PC-3 (cell line): ENCODE measurements at regions not wholly inside any gene's neighbourhood (a gene's known extent, or its start where the extent isn't known, plus 50 kb on each side); places are given as distances from the start of the nearest gene placed in this dataset.

ENCODE experiments used
- ATAC-seq: fragments of 200-7000 bp; cut with Tn5 transposase; 2 replicates; pipeline ENCODE4 v1.9.1; 2020; ENCODE audit warnings: mild to moderate bottlenecking, moderate library complexity
- BruUV-seq: library from RNA; stranded (reverse); fragments of 400-500 nt; replicated peaks from 2 replicates; lab custom pipeline; 2021; lab: Mats Ljungman, UMichigan
- CTCF ChIA-PET: fragments of 300-600 bp; sonication (Branson Sonifier 250); formaldehyde crosslinking; loops from one replicate; lab custom pipeline; 2022; ENCODE audit warnings: antibody characterized with exemption; lab: Charles Lee
- POLR2A ChIA-PET: fragments of 300-600 bp; sonication (Branson Sonifier 250); formaldehyde crosslinking; loops from one replicate; lab custom pipeline; 2022; ENCODE audit warnings: antibody characterized with exemption; ENCODE audit not compliant: unreplicated experiment; lab: Charles Lee
- DNase-seq: peaks from one replicate; pipeline ENCODE4 v3.0.0-alpha.2; 2015
- H2AFZ ChIP-seq: fragments of 300-600 bp; sonication (generic); 2 replicates; pipeline ENCODE4 v1.6.0; 2016; ENCODE audit warnings: antibody characterized with exemption, low read length
- H3F3A ChIP-seq: fragments of 300-600 bp; sonication (generic); one replicate; pipeline ENCODE4 v1.6.0; 2017; ENCODE audit warnings: antibody characterized with exemption, low read length, control low read depth, mild to moderate bottlenecking; ENCODE audit not compliant: unreplicated experiment
- H3K27ac ChIP-seq: fragments of 300-600 bp; sonication (generic); 2 replicates; pipeline ENCODE4 v1.5.1; 2016; ENCODE audit warnings: mild to moderate bottlenecking, low read length
- H3K27me3 ChIP-seq: fragments of 300-600 bp; sonication (generic); 2 replicates; pipeline ENCODE4 v1.6.1; 2016; ENCODE audit warnings: low read length, mixed read lengths
- H3K36me3 ChIP-seq: fragments of 300-600 bp; sonication (generic); 2 replicates; pipeline ENCODE4 v1.6.1; 2016; ENCODE audit warnings: low read depth, mixed run types, low read length, mixed read lengths
- H3K4me1 ChIP-seq: fragments of 300-600 bp; sonication (generic); 2 replicates; pipeline ENCODE4 v1.5.1; 2016; ENCODE audit warnings: low read length; ENCODE audit not compliant: insufficient read depth
- H3K4me2 ChIP-seq: fragments of 300-600 bp; sonication (generic); 2 replicates; pipeline ENCODE4 v1.6.0; 2016; ENCODE audit warnings: low read length
- H3K4me3 ChIP-seq: fragments of 300-600 bp; sonication (generic); 2 replicates; pipeline ENCODE4 v1.5.1; 2016; ENCODE audit warnings: mild to moderate bottlenecking, low read length, mixed read lengths
- H3K79me2 ChIP-seq: fragments of 300-600 bp; sonication (generic); 2 replicates; pipeline ENCODE4 v1.6.1; 2017; ENCODE audit warnings: low read length, mixed read lengths
- H3K9ac ChIP-seq: fragments of 300-600 bp; sonication (generic); 2 replicates; pipeline ENCODE4 v1.6.0; 2016; ENCODE audit warnings: mild to moderate bottlenecking, low read length
- H3K9me2 ChIP-seq: fragments of 300-600 bp; sonication (generic); replicated peaks from 2 replicates; pipeline ENCODE4 v1.6.1; 2016; ENCODE audit warnings: mixed run types, low read length, mixed read lengths
- H3K9me3 ChIP-seq: fragments of 300-600 bp; sonication (generic); 2 replicates; pipeline ENCODE4 v1.6.1; 2016; ENCODE audit warnings: low read length, mixed read lengths
- H4K20me1 ChIP-seq: fragments of 300-600 bp; sonication (generic); 2 replicates; pipeline ENCODE4 v1.6.1; 2016; ENCODE audit warnings: low read length, mixed read lengths
- EZH2 ChIP-seq: fragments of 300-600 bp; sonication (generic); IDR thresholded peaks from one replicate; pipeline ENCODE4 v1.6.1; 2017; ENCODE audit warnings: antibody characterized with exemption, mild to moderate bottlenecking, low read length; ENCODE audit not compliant: unreplicated experiment
- EZH2phosphoT487 ChIP-seq: fragments of 300-600 bp; sonication (generic); IDR thresholded peaks from 2 replicates; pipeline ENCODE4 v1.6.1; 2018; ENCODE audit warnings: mild to moderate bottlenecking, antibody characterized with exemption, low read length, borderline replicate concordance
- intact Hi-C: fragments of 100-400 bp; cut with micrococcal nuclease; formaldehyde crosslinking; loops from 2 replicates; pipeline ENCODE4 v1.9.0; 2023
- TF ChIP-seq, protein P1 (sequence below): fragments of 300-600 bp; sonication (generic); conservative IDR thresholded peaks from 2 replicates; pipeline ENCODE4 v1.5.1; 2017; ENCODE audit warnings: antibody characterized with exemption, low read depth, mild to moderate bottlenecking, low read length

DNA sequence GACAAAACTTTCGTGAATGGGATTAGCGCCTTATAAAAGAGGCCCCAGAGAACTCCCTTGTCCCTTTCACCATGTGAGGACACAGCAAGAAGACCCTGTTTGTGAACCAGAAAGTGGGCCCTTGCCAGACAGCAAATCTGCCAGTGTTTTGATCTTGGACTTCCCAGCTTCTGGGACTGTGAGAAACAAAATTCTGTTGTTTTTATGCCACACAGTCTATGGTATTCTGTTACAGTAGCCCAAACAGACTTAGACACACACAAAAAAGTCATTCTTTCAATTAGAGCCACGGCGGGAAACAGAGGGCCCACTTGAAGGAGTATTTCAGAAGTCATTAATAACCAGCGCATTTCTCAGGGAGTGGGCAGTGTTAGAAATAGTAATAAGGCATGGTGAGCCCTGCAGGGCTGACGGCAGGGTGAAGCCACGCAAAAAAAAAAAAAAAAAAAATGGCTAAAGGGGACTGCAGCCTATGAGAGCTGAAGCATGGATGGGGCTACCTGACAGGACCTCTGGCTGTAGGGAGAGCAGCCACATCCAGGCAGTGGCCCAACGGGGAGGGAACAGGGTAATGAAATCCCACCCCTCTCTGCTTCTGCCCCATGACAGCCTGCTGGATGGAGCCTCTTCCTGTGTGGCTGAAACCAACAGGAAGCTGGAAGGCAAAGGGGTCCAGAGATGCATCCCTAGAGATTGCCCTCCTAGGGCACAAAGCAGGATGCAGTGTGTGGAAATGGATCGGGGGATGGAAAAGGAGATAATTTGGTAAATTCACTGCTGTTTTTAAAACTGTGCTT, 189.3 kb downstream of the KCNS3 start:
- Histone ChIP-seq H3K9me2 (no peaks in the 10 kb centered on the region), H3K9me3 (no peaks in the 10 kb centered on the region), H3K27ac (no peak overlapping the region), H3K79me2 (no peaks in the 10 kb centered on the region), H3K4me2 (no peak overlapping the region), H3F3A (no peaks in the 10 kb centered on the region), H4K20me1 (no peaks in the 10 kb centered on the region), H3K27me3 (0 out of 2 replicates have a peak, but pooled peaks cover 9% of the 10 kb centered on the region), H3K36me3 (no peaks in the 10 kb centered on the region), H2AFZ (no peak overlapping the region), H3K4me1 (no peaks in the 10 kb centered on the region), H3K4me3 (no peak overlapping the region), H3K9ac (no peak overlapping the region)
- ChIA-PET POLR2A (no interaction called here), CTCF (no interaction called here)
- BruUV-seq = no TSS peak
- ATAC-seq (no peak), DNase-seq (no peak)
- intact Hi-C loops = no loop called here
- TF ChIP-seq EZH2phosphoT487 = no peak
- TF ChIP-seq, protein P1, sequence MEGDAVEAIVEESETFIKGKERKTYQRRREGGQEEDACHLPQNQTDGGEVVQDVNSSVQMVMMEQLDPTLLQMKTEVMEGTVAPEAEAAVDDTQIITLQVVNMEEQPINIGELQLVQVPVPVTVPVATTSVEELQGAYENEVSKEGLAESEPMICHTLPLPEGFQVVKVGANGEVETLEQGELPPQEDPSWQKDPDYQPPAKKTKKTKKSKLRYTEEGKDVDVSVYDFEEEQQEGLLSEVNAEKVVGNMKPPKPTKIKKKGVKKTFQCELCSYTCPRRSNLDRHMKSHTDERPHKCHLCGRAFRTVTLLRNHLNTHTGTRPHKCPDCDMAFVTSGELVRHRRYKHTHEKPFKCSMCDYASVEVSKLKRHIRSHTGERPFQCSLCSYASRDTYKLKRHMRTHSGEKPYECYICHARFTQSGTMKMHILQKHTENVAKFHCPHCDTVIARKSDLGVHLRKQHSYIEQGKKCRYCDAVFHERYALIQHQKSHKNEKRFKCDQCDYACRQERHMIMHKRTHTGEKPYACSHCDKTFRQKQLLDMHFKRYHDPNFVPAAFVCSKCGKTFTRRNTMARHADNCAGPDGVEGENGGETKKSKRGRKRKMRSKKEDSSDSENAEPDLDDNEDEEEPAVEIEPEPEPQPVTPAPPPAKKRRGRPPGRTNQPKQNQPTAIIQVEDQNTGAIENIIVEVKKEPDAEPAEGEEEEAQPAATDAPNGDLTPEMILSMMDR = no peak
- TF ChIP-seq EZH2 = no peak

DNA sequence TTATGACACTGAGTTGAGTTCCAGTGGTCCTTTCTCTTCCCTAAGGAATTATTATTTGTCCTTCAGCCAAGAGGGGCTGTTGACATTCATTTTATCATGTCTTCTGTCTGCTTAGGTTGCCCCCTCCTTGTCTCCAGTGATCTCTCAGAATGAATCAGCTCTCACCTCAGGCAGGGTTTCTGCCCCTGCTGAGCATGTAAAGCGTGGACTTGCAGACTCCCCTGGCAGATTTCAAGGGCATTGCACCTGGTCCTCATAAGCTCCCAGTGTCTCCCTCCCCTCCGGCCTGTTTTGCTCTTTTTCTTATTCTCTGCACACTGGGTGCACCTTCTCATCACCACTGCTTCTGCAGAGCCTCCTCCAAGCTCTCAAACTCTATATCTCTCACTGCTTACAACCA, 188.4 kb downstream of the KCNS3 start:
- H3K9ac ChIP-seq = no peak overlapping the region
- H4K20me1 ChIP-seq = no peaks in the 10 kb centered on the region
- DNase-seq = no peak
- H3K9me3 ChIP-seq = no peaks in the 10 kb centered on the region
- no peaks in the 10 kb centered on the region for H3F3A ChIP-seq
- H3K4me2 ChIP-seq = no peak overlapping the region
- no peak for ATAC-seq
- no peak overlapping the region for H2AFZ ChIP-seq
- H3K27me3 ChIP-seq = 0 out of 2 replicates have a peak, but pooled peaks cover 9% of the 10 kb centered on the region
- TF ChIP-seq, protein P1 = no peak
- no peak for TF ChIP-seq EZH2
- no peak for TF ChIP-seq EZH2phosphoT487
- ChIA-PET POLR2A (no interaction called here), CTCF (no interaction called here)
- H3K27ac ChIP-seq = no peak overlapping the region
- H3K4me1 ChIP-seq = no peaks in the 10 kb centered on the region
- no peaks in the 10 kb centered on the region for H3K9me2 ChIP-seq
- H3K36me3 ChIP-seq = no peaks in the 10 kb centered on the region
- BruUV-seq = no TSS peak
- H3K79me2 ChIP-seq = no peaks in the 10 kb centered on the region
- H3K4me3 ChIP-seq = no peak overlapping the region
- intact Hi-C loops = no loop called here

DNA sequence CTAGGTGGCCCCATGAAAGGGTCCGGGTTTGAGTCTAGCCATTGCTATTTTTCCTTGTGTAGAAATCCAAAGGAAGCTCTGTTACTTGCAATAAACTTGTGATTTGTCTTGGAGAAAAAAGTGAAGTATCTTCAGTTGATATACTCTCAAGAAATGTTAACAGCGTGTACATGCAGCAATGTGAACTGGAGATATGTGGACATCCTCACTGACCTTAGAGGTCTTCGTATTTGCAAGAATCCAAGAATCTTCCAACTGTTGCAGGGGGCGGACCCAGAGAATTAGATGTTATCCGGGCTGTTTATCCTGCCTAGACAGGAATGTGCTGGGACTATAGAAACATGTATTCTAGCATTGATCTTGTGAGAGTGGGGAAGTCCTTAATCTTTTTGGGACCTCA, 187.6 kb downstream of the KCNS3 start:
- H3K4me3 ChIP-seq = no peak overlapping the region
- BruUV-seq = no TSS peak
- CTCF ChIA-PET = no interaction called here
- no peak overlapping the region for H3K27ac ChIP-seq
- no peak overlapping the region for H3K9ac ChIP-seq
- no peak overlapping the region for H3K4me2 ChIP-seq
- H3F3A ChIP-seq = no peaks in the 10 kb centered on the region
- intact Hi-C loops = no loop called here
- TF ChIP-seq, protein P1 = no peak
- TF ChIP-seq EZH2 (no peak), EZH2phosphoT487 (no peak)
- H3K9me2 ChIP-seq = no peaks in the 10 kb centered on the region
- no peak overlapping the region for H2AFZ ChIP-seq
- H3K27me3 ChIP-seq = 0 out of 2 replicates have a peak, but pooled peaks cover 9% of the 10 kb centered on the region
- H3K79me2 ChIP-seq = no peaks in the 10 kb centered on the region
- H3K9me3 ChIP-seq = no peaks in the 10 kb centered on the region
- H3K36me3 ChIP-seq = no peaks in the 10 kb centered on the region
- H3K4me1 ChIP-seq = no peaks in the 10 kb centered on the region
- POLR2A ChIA-PET = no interaction called here
- H4K20me1 ChIP-seq = no peaks in the 10 kb centered on the region
- DNase-seq (no peak), ATAC-seq (no peak)
